Trophoblast cell (in vitro differentiated cells and primary cell): ENCODE measurements at regions not wholly inside any gene's neighbourhood (a gene's known extent, or its start where the extent isn't known, plus 50 kb on each side); places are given as distances from the start of the nearest gene placed in this dataset.
"Not testable (repeated sequence)": the region's sequence is repeated elsewhere in the genome, so short reads cannot be mapped to it uniquely, and the experiment has no call there.

Experiments
- DNase-seq, 2 donors: peaks; one replicate each; pipeline ENCODE4 v3.0.0-alpha.2; 2016
- H2AFZ ChIP-seq: 2 replicates; pipeline ENCODE4 v1.6.1; 2013; ENCODE audit warnings: low read length, moderate library complexity, mild to moderate bottlenecking; ENCODE audit not compliant: insufficient read depth, poor library complexity
- H2AK5ac ChIP-seq: 2 replicates; pipeline ENCODE4 v1.6.1; 2013; ENCODE audit warnings: mild to moderate bottlenecking, low read length
- H2BK120ac ChIP-seq: 2 replicates; pipeline ENCODE4 v1.6.1; 2013; ENCODE audit warnings: low read length, mild to moderate bottlenecking, moderate library complexity; ENCODE audit not compliant: insufficient read depth, poor library complexity
- H2BK12ac ChIP-seq: 2 replicates; pipeline ENCODE4 v1.6.1; 2013; ENCODE audit warnings: mild to moderate bottlenecking, low read length, moderate library complexity
- H2BK5ac ChIP-seq: 2 replicates; pipeline ENCODE4 v1.6.1; 2013; ENCODE audit warnings: low read length, low read depth, moderate library complexity, mild to moderate bottlenecking; ENCODE audit not compliant: poor library complexity
- H3K14ac ChIP-seq: 2 replicates; pipeline ENCODE4 v1.6.1; 2013; ENCODE audit warnings: mild to moderate bottlenecking, low read length
- H3K18ac ChIP-seq: 2 replicates; pipeline ENCODE4 v1.6.1; 2013; ENCODE audit warnings: mild to moderate bottlenecking, low read length
- H3K23ac ChIP-seq: 2 replicates; pipeline ENCODE4 v1.6.1; 2013; ENCODE audit warnings: low read length
- H3K27ac ChIP-seq: 2 replicates; pipeline ENCODE4 v1.5.1; 2013; ENCODE audit warnings: low read depth, mild to moderate bottlenecking, inconsistent platforms, low read length, moderate library complexity
- H3K27me3 ChIP-seq: 2 replicates; pipeline ENCODE4 v1.6.1; 2013; ENCODE audit warnings: inconsistent platforms, mild to moderate bottlenecking, low read length, moderate library complexity; ENCODE audit not compliant: insufficient read depth
- H3K36me3 ChIP-seq, 2 experiments: 1 replicate in 1 of 2; 2 replicates in 1 of 2; pipeline ENCODE4 v1.6.1; 2013; ENCODE audit warnings: low read length in 2 of 2, mild to moderate bottlenecking in 2 of 2, moderate library complexity in 1 of 2; ENCODE audit not compliant: insufficient read depth in 2 of 2, control insufficient read depth in 1 of 2
- H3K4ac ChIP-seq: 2 replicates; pipeline ENCODE4 v1.6.1; 2013; ENCODE audit warnings: low read depth, mild to moderate bottlenecking, low read length, moderate library complexity
- H3K4me1 ChIP-seq, 2 experiments: 1 replicate in 1 of 2; 2 replicates in 1 of 2; pipeline ENCODE4 v1.6.1; 2013; ENCODE audit warnings: low read length in 2 of 2, mild to moderate bottlenecking in 2 of 2, moderate library complexity in 1 of 2; ENCODE audit not compliant: insufficient read depth in 2 of 2, control insufficient read depth in 1 of 2
- H3K4me2 ChIP-seq: 2 replicates; pipeline ENCODE4 v1.6.1; 2013; ENCODE audit warnings: inconsistent platforms, mild to moderate bottlenecking, low read length, moderate library complexity
- H3K4me3 ChIP-seq: 2 replicates; pipeline ENCODE4 v1.5.1; 2013; ENCODE audit warnings: mild to moderate bottlenecking, low read depth, low read length, inconsistent platforms
- H3K79me1 ChIP-seq: one replicate; pipeline ENCODE4 v1.6.1; 2013; ENCODE audit warnings: low read length
- H3K79me2 ChIP-seq: 2 replicates; pipeline ENCODE4 v1.6.1; 2013; ENCODE audit warnings: low read length, mild to moderate bottlenecking; ENCODE audit not compliant: control insufficient read depth, insufficient read depth, poor library complexity
- H3K9ac ChIP-seq: 2 replicates; pipeline ENCODE4 v1.6.1; 2013; ENCODE audit warnings: mild to moderate bottlenecking, low read length
- H3K9me3 ChIP-seq: 2 replicates; pipeline ENCODE4 v1.6.1; 2013; ENCODE audit warnings: low read depth, mild to moderate bottlenecking, control low read depth, inconsistent platforms, low read length; ENCODE audit not compliant: insufficient read depth
- H4K12ac ChIP-seq: 2 replicates; pipeline ENCODE4 v1.6.1; 2013; ENCODE audit warnings: low read depth, mild to moderate bottlenecking, low read length, moderate library complexity
- H4K8ac ChIP-seq: 2 replicates; pipeline ENCODE4 v1.6.1; 2013; ENCODE audit warnings: low read depth, mild to moderate bottlenecking, low read length, moderate library complexity
- H4K91ac ChIP-seq: one replicate; pipeline ENCODE4 v1.6.1; 2013; ENCODE audit warnings: low read depth, mild to moderate bottlenecking, low read length, moderate library complexity
- WGBS: extraction: QIAGEN DNeasy Blood & Tissue Kit; methylation state at CpG from one replicate; pipeline ENCODE4 v1.1.7; 2013; ENCODE audit warnings: missing lambda C conversion rate; ENCODE audit not compliant: insufficient read length, insufficient coverage; ENCODE audit errors: extremely low coverage; 5-methylcytosine and 5-hydroxymethylcytosine counted together

GRCh38 chr2:5020116-5020875 lies 671.9 kb upstream of the SOX11 start:
- H3K23ac ChIP-seq: no peak overlapping the region
- H2AFZ ChIP-seq: no peak overlapping the region
- no peaks in the 10 kb centered on the region for H3K27me3 ChIP-seq
- H3K27ac ChIP-seq: no peak overlapping the region
- WGBS: no CpG with 5 or more reads among the region's 8 CpGs
- H4K91ac ChIP-seq: no peak overlapping the region
- no peak overlapping the region for H3K4me3 ChIP-seq
- H3K4ac ChIP-seq: no peak overlapping the region
- no peak overlapping the region for H2BK120ac ChIP-seq
- no peak overlapping the region for H3K18ac ChIP-seq
- DNase-seq: no peak
- no peaks in the 10 kb centered on the region for H3K4me1 ChIP-seq
- no peak overlapping the region for H3K9ac ChIP-seq
- peaks cover 2% of the 10 kb centered on the region for H3K9me3 ChIP-seq
- no peaks in the 10 kb centered on the region for H3K79me2 ChIP-seq
- H2BK12ac ChIP-seq: no peak overlapping the region
- no peak overlapping the region for H2AK5ac ChIP-seq
- H3K14ac ChIP-seq: no peak overlapping the region
- H4K12ac ChIP-seq: no peak overlapping the region
- no peak overlapping the region for H4K8ac ChIP-seq
- H3K79me1 ChIP-seq: no peaks in the 10 kb centered on the region
- no peaks in the 10 kb centered on the region for H3K36me3 ChIP-seq
- no peak overlapping the region for H3K4me2 ChIP-seq
- H2BK5ac ChIP-seq: no peak overlapping the region

- Histone ChIP-seq H4K12ac (no peak overlapping the region), H3K9ac (no peak overlapping the region), H3K4me3 (no peak overlapping the region), H2BK12ac (no peak overlapping the region), H3K27ac (no peak overlapping the region), H4K8ac (no peak overlapping the region), H3K4ac (no peak overlapping the region), H2AFZ (no peak overlapping the region), H4K91ac (no peak overlapping the region), H3K18ac (no peak overlapping the region), H3K4me1 (no peaks in the 10 kb centered on the region), H2AK5ac (no peak overlapping the region), H3K27me3 (no peaks in the 10 kb centered on the region), H2BK5ac (no peak overlapping the region), H3K4me2 (no peak overlapping the region), H3K36me3 (no peaks in the 10 kb centered on the region), H2BK120ac (no peak overlapping the region), H3K14ac (no peak overlapping the region), H3K9me3 (peaks cover 2% of the 10 kb centered on the region), H3K23ac (no peak overlapping the region), H3K79me2 (no peaks in the 10 kb centered on the region), H3K79me1 (no peaks in the 10 kb centered on the region)
- no CpG with 5 or more reads among the region's 2 CpGs for WGBS
- peak in 1 of 2 donors; percentile 23 for DNase-seq
Observed at GRCh38 chr2:5021136-5021535, 671.0 kb upstream of the SOX11 start.

GRCh38 chr2:5022061-5022460 lies 670.1 kb upstream of the SOX11 start:
- no peak overlapping the region for H2AFZ ChIP-seq

GRCh38 chr2:5022708-5023635 lies 669.2 kb upstream of the SOX11 start:
- H3K9ac ChIP-seq, H3K4ac ChIP-seq, H3K4me3 ChIP-seq, H2BK5ac ChIP-seq, H3K4me1 ChIP-seq, H2AFZ ChIP-seq, H3K9me3 ChIP-seq, H2BK120ac ChIP-seq, H4K91ac ChIP-seq, H3K4me2 ChIP-seq, H4K8ac ChIP-seq, H3K18ac ChIP-seq, H3K23ac ChIP-seq, H3K27me3 ChIP-seq, H3K14ac ChIP-seq, H3K27ac ChIP-seq, H3K36me3 ChIP-seq, H2AK5ac ChIP-seq, H2BK12ac ChIP-seq, H3K79me2 ChIP-seq, H3K79me1 ChIP-seq, H4K12ac ChIP-seq, DNase-seq: not testable (repeated sequence)

More at GRCh38 chr2:5022061-5022460, 670.1 kb upstream of the SOX11 start:
- no peak overlapping the region for H2BK5ac ChIP-seq
- no peaks in the 10 kb centered on the region for H3K79me2 ChIP-seq
- H3K27ac ChIP-seq: no peak overlapping the region
- no peak overlapping the region for H3K4me3 ChIP-seq
- no peak overlapping the region for H4K8ac ChIP-seq
- no peak for DNase-seq
- no peaks in the 10 kb centered on the region for H3K36me3 ChIP-seq
- H2BK12ac ChIP-seq: no peak overlapping the region
- H3K4me2 ChIP-seq: no peak overlapping the region
- no peak overlapping the region for H4K91ac ChIP-seq
- H3K27me3 ChIP-seq: no peaks in the 10 kb centered on the region
- H3K4me1 ChIP-seq: no peaks in the 10 kb centered on the region
- H3K9ac ChIP-seq: no peak overlapping the region
- H2AK5ac ChIP-seq: no peak overlapping the region
- no peak overlapping the region for H2BK120ac ChIP-seq
- H3K4ac ChIP-seq: no peak overlapping the region
- H3K14ac ChIP-seq: no peak overlapping the region
- H4K12ac ChIP-seq: no peak overlapping the region
- H3K23ac ChIP-seq: no peak overlapping the region
- H3K18ac ChIP-seq: no peak overlapping the region
- WGBS: no CpG with 5 or more reads among the region's 3 CpGs
- H3K79me1 ChIP-seq: no peaks in the 10 kb centered on the region
- peaks cover 2% of the 10 kb centered on the region for H3K9me3 ChIP-seq
